GM21367 (cell line): ENCODE measurements at regions not wholly inside any gene's neighbourhood (a gene's known extent, or its start where the extent isn't known, plus 50 kb on each side); places are given as distances from the start of the nearest gene placed in this dataset.

ENCODE experiments used
- ATAC-seq: cut with Tn5 transposase; IDR thresholded peaks from one replicate; pipeline ENCODE4 v1.9.1; 2021; ENCODE audit not compliant: unreplicated experiment

- ATAC-seq = no peak
These were observed 251.6 kb upstream of the MEOX2 start for GRCh38 chr7:15938115-15938514.

DNA sequence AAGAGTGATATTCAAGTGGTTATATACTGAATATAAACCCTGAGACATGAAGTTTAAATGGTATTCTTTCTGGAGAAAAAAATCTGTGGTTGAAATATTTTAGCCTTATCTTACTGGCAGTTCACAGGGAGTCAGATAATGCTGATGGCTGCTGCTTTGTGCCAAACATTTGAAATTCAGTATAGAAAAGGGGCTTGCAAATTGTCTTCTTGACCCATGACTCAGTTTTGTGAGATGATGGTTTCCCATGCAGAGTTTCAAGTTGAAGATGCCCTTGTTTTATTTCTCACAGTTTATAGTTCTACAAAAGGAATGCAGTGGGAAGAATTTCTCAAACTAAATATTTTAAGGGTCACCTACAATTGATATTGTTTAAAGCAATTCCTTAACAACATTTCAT is 251.1 kb upstream of the MEOX2 start:
- ATAC-seq = no peak

DNA sequence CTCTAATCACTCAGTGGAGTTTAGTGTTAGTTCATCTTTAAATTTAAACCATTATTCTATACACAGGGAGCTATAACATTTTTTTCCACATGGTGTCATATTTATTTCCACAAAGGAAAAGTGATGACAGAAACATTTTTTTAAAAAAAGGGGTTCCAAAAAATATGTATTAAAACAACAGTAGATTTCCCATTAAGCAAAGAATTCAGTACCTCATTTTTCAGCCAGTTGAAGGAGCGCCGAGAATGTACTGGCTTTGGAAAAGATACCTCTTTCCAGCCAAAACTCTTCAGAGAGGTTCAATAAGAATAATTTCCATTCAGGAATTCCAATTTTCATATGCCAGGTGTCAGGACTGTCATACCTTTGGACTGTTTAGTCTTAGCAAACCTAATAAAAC is 250.5 kb upstream of the MEOX2 start:
- no peak for ATAC-seq

GRCh38 chr7:15932318-15932717 is 245.8 kb upstream of the MEOX2 start:
- ATAC-seq = no peak

DNA sequence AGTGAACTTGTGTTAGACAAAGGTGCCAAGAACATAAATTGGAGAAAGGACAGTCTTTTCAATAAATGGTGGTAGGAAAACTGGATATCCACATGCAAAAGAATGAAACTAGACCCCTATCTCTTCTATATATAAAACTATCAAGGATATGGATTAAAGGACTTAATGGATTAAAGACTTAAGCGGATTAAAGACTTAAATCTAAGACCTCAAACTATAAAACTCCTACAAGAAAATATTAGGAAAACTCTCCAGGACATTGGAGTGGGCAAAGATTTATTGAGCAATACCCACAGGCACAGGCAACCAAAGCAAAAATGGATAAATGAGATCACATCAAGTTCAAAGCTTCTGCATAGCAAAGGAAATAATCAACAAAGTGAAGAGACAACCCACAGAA is 242.9 kb upstream of the MEOX2 start:
- ATAC-seq = no peak

DNA sequence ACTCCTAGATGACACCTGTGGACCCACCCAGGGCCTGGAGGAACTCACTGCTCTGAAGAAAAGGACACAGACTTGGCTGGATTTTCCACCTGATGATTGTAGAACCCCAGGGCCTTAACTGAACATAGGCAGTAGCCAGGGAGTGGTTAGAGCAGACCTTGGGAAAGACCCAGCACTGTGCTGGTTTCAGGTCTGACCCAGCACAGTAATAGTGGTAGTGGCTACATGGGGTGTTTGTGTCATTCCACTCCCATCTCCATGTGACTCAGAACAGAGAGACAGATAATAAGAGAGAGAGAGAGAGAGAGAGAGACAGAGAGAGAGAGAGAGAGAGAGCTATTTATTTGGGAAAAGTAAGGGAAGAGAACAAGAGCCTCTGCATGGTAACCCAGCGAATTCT is 239.1 kb upstream of the MEOX2 start:
- ATAC-seq = no peak

- ATAC-seq = no peak
These were observed 238.4 kb upstream of the MEOX2 start for GRCh38 chr7:15924910-15925309.

DNA sequence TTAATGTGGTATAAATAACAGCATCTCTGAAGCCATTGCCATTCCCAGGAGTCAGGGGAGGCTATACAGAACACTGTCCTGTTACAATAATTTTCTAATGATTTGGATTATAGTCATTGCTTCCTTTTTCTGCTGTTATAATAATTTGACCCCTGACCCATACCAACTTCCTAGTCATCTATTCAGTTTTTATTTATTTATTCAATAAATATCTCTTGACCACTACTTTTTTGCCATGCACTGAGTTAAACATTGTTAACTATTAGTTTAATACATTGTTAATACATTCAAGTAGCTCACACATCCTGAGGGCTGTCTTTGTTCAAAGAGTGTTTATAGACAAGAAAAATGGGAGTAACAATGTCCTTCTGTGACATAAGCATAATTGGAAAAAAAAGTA is 235.5 kb upstream of the MEOX2 start:
- ATAC-seq = no peak

DNA sequence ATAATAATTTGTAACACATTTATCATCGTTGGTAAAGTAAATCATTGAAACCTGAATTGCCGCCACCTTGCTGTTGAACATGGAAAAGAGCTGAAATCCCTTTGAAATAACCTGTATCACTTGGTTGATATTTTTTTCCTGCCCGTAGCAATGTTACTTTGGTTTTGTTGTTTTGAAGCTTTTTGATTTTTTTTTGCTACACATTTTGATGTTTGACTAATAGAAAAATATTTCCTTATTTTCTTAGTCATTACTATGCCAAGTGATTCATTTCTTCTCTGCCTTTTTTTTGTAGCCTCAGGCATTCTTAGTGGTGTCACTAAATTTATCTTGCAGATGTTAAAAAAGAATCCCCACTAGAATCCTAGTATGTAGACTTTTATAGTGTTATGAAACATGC is 235.1 kb upstream of the MEOX2 start:
- no peak for ATAC-seq

GRCh38 chr7:15920953-15921352 is 234.5 kb upstream of the MEOX2 start:
- no peak for ATAC-seq

- ATAC-seq = no peak
These were observed 230.3 kb upstream of the MEOX2 start for GRCh38 chr7:15916681-15917380.

- no peak for ATAC-seq
These were observed 229.3 kb upstream of the MEOX2 start for GRCh38 chr7:15915686-15916293.

GRCh38 chr7:15914611-15915010 is 228.1 kb upstream of the MEOX2 start:
- ATAC-seq = no peak

DNA sequence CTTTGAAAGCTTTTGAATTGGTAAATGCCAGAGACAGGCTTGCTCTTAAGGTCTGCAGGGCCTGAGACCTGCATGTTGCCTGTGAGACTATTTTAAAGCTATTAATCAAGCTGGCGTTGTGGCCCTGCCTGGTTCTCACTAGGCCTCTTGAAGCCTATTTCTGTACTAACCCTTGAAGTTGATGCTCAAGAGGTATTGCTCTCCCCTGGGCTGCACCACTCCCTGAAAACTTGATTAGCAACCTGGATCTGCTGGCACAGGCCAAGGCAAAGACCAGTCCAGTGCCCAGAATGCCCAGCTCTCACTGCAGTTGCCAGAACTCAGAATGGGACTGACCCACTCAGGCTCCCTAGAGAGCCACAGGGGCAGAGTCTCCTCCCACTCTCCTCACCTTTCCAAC is 220.0 kb upstream of the MEOX2 start:
- ATAC-seq = no peak

- no peak for ATAC-seq
These were observed 219.0 kb upstream of the MEOX2 start for GRCh38 chr7:15905251-15906040.

DNA sequence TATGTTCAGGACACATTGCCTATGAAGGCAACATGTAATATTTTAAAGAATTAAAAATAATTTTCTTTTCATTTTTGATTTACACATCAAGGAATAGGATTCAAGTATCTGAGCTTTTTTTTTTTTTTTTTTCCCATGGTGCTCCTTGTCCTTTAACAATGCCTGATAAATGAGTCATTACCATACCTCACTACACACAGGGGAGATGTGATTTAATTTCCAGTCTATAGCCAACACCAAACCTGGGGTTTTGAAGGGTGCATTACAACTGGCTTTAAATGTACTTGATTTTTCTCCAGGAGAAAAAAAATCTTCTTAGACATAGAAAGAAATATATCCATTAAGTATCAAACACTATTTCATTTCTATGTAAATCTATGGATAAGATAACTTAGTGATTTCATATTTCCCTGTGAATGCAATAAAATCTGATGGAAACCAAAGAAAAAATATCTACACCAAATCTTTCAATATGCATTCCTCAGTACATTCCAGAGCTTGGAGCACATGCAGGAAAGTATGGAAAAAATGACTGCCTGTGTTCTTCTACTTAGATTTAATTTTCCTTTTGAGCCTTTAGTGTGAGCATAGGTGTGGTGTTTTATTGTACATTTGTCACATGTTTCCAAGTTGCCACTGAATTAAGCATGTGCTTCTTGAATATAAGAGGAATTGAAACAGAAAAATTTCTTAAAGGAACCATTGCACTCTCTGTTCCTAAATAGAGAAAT is 204.8 kb upstream of the MEOX2 start:
- no peak for ATAC-seq

DNA sequence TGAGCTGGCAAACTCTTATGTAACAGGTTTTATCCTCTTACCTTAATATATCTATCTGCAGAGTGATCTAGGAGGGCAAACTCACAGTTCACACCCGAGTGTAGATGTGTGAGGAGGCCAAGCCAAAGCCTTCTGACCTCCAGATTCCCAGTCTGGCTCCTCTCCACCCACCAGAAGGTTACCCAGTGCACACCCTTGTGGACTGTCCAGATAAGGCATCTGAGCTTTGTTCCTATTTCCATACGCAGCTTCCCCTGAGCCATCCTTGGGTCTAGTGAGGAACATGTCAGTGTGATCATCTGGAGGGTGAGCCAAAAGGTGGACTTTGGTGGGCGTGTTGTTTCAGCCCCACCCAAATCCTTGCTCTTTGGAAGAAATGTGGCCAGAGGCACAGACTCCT is 203.0 kb upstream of the MEOX2 start:
- ATAC-seq = no peak

- no peak for ATAC-seq
These were observed 201.6 kb upstream of the MEOX2 start for GRCh38 chr7:15888090-15888489.

DNA sequence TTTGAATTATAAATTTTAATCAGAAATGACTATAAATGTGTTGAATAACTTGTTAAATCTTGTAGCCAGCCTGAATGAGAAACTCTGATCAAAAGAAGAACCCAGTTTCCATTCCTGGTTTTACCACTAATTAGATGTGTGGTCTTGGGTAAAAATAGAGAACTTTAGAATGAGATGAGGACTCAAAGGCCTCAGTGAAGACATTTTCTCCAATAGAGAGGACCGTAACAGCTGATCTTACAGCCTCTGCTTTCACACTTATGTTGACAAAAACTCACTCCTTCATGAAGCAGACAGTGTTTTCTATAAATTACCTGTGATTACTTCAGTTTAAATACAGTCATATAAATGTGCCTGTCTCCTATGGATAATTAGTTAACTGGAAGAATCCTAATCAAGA is 200.1 kb upstream of the MEOX2 start:
- no peak for ATAC-seq

DNA sequence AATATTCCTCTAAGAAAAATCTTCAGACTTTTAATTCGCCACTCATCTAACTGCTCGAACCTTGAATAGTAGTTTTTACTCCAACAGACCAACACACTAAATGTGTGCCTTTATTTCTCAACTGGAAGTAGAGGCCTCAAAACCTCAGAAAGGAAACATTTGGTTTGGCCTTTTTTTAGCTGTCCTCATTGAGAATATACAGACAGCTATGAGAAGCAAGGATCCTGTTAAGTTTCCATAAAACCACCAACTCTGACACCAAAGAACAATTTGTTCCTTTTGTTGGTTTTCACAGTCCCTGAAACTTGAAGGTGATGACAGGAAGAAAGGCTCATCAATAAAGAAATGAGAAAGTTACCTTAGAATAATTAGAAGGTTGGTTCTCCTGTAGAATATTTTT is 199.2 kb upstream of the MEOX2 start:
- ATAC-seq = no peak

- no peak for ATAC-seq
These were observed 188.3 kb upstream of the MEOX2 start for GRCh38 chr7:15874774-15875173.

DNA sequence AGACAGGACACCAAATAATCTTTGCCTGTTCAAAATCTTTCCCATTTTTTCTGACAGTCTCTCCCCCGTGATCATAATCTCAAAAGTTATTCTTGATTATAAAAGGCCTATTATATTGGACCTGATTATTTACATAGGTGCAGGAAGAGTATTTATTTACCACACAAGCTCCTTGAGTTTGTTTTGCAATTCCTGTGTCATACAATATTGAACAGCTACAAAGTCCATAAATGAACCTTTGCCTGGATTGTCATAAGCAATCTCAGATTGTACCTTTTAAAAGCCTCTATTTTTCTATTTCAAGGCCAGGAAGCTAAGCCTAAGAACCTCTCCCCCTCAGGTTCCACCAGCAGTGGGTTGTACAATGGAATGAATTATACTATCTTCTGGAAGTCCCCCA is 183.9 kb upstream of the MEOX2 start:
- ATAC-seq = no peak
